Gastrocnemius medialis (tissue), 4 donors: ENCODE measurements at regions not wholly inside any gene's neighbourhood (a gene's known extent, or its start where the extent isn't known, plus 50 kb on each side); places are given as distances from the start of the nearest gene placed in this dataset.

ENCODE experiments used
- CTCF ChIP-seq, 5 experiments: fragments of 450-650 bp in 3 of 5; fragments of 200-600 bp in 2 of 5; sonication (generic) in 2 of 5; IDR thresholded peaks in 4 of 5; conservative IDR thresholded peaks in 1 of 5; 1 replicate in 4 of 5; 2 replicates in 1 of 5; pipeline ENCODE4 v1.5.1; 2016 to 2019; ENCODE audit warnings: antibody characterized with exemption in 5 of 5, mild to moderate bottlenecking in 3 of 5, moderate library complexity in 3 of 5
- POLR2A ChIP-seq, 2 donors: fragments of 450-650 bp; IDR thresholded peaks; one replicate each; pipeline ENCODE4 v1.6.1; 2017; ENCODE audit warnings: antibody characterized with exemption in 2 of 2, mild to moderate bottlenecking in 2 of 2, moderate library complexity in 2 of 2

- no peak for TF ChIP-seq CTCF (IDR thresholded peaks at IDR 0.05 in 4 of 5, conservative IDR thresholded peaks at IDR 0.05 in 1 of 5)
- no peak for TF ChIP-seq POLR2A (IDR thresholded peaks at IDR 0.05)
These were observed 273.6 kb downstream of the TRAM1L1 start for GRCh38 chr4:116811730-116812129.
